Body of pancreas (tissue), 4 donors: ENCODE measurements at regions not wholly inside any gene's neighbourhood (a gene's known extent, or its start where the extent isn't known, plus 50 kb on each side); places are given as distances from the start of the nearest gene placed in this dataset.

Experiments
- ATAC-seq: fragments of 150-250 bp; one replicate; pipeline ENCODE4 v1.9.1; 2016
- DNase-seq, 4 donors: peaks; one replicate each; pipeline ENCODE4 v3.0.0-alpha.2; 2019
- H3K27ac ChIP-seq, 4 donors: fragments of 200-600 bp; sonication (generic); 1 replicate in 3 of 4; 2 replicates in 1 of 4; pipeline versions ENCODE4 v1.5.1 to v1.6.1; 2016 to 2019; ENCODE audit warnings: mild to moderate bottlenecking in 1 of 4, mixed read lengths in 1 of 4, moderate library complexity in 1 of 4
- H3K27me3 ChIP-seq, 2 donors: fragments of 200-600 bp; sonication (generic); one replicate each; pipeline ENCODE4 v1.6.0; 2016; ENCODE audit warnings: mild to moderate bottlenecking in 1 of 2
- H3K36me3 ChIP-seq, 2 donors: fragments of 200-600 bp; sonication (generic); replicated peaks in 1 of 2; 2 replicates each; pipeline ENCODE4 v1.5.1; 2016; ENCODE audit warnings: low read depth in 2 of 2; ENCODE audit not compliant: insufficient read depth in 1 of 2
- H3K4me1 ChIP-seq: fragments of 200-600 bp; sonication (generic); one replicate; pipeline ENCODE4 v1.6.0; 2016
- H3K4me3 ChIP-seq, 2 donors: fragments of 200-600 bp; sonication (generic); 1 replicate in 1 of 2; 2 replicates in 1 of 2; pipeline ENCODE4 v1.5.1; 2016 to 2019
- H3K9me3 ChIP-seq, 3 donors: fragments of 200-600 bp; sonication (generic); 1 replicate in 2 of 3; 2 replicates in 1 of 3; pipeline ENCODE4 v1.5.1; 2016
- CTCF ChIP-seq, 7 experiments: fragments of 450-650 bp in 4 of 7; fragments of 200-600 bp in 3 of 7; sonication (generic) in 3 of 7; IDR thresholded peaks; one replicate each; pipeline ENCODE4 v1.5.1; 2016 to 2019; ENCODE audit warnings: antibody characterized with exemption in 7 of 7
- POLR2A ChIP-seq, 3 donors: fragments of 450-650 bp; IDR thresholded peaks; one replicate each; pipeline ENCODE4 v1.6.1; 2016; ENCODE audit warnings: antibody characterized with exemption in 3 of 3, mild to moderate bottlenecking in 2 of 3
- WGBS, 2 donors: methylation state at CpG; one replicate each; pipeline ENCODE4 v1.1.5; 2017; 5-methylcytosine and 5-hydroxymethylcytosine counted together
- intact Hi-C: fragments of 100-400 bp; cut with DNase I; formaldehyde crosslinking; loops from one replicate; pipeline ENCODE4 v1.15.1; 2023

- intact Hi-C loops = no loop called here
- TF ChIP-seq CTCF (IDR thresholded peaks at IDR 0.05) (no peak), POLR2A (IDR thresholded peaks at IDR 0.05) (no peak)
- no peak for DNase-seq
Observed at GRCh38 chr13:37501187-37501586, 97.4 kb downstream of the POSTN start.

GRCh38 chr13:37495046-37495445 is 103.5 kb downstream of the POSTN start:
- 21 to 28% methylated on average over 1 of the region's 1 CpG for WGBS, 2 donors
- no peak for TF ChIP-seq POLR2A (IDR thresholded peaks at IDR 0.05)
- no peak for TF ChIP-seq CTCF (IDR thresholded peaks at IDR 0.05)
- DNase-seq = no peak
- intact Hi-C loops = no loop called here
- H3K27me3 ChIP-seq = no peaks in the 10 kb centered on the region
- no peak overlapping the region for H3K4me3 ChIP-seq
- H3K36me3 ChIP-seq = no peaks in the 10 kb centered on the region
- H3K9me3 ChIP-seq = no peaks in the 10 kb centered on the region
- ATAC-seq = peak; percentile 53
- H3K4me1 ChIP-seq = no peaks in the 10 kb centered on the region
- H3K27ac ChIP-seq = no peak overlapping the region

More at GRCh38 chr13:37501187-37501586, 97.4 kb downstream of the POSTN start:
- WGBS, 2 donors = 71 to 74% methylated on average over 2 of the region's 2 CpGs
- no peak for ATAC-seq
- H3K27ac ChIP-seq = no peak overlapping the region
- no peaks in the 10 kb centered on the region for H3K9me3 ChIP-seq
- no peaks in the 10 kb centered on the region for H3K27me3 ChIP-seq
- H3K36me3 ChIP-seq = no peaks in the 10 kb centered on the region
- H3K4me3 ChIP-seq = no peak overlapping the region
- no peaks in the 10 kb centered on the region for H3K4me1 ChIP-seq

- no peak for TF ChIP-seq CTCF (IDR thresholded peaks at IDR 0.05)
- TF ChIP-seq POLR2A (IDR thresholded peaks at IDR 0.05) = no peak
- Histone ChIP-seq H3K27ac (no peak overlapping the region), H3K27me3 (no peaks in the 10 kb centered on the region), H3K9me3 (no peaks in the 10 kb centered on the region), H3K4me1 (no peaks in the 10 kb centered on the region), H3K36me3 (no peaks in the 10 kb centered on the region), H3K4me3 (no peak overlapping the region)
- no peak for ATAC-seq
- intact Hi-C loops = no loop called here
- WGBS, 2 donors = 74 to 81% methylated on average over 3 of the region's 3 CpGs
- DNase-seq = no peak
Observed at GRCh38 chr13:37493775-37494174, 104.8 kb downstream of the POSTN start.

GRCh38 chr13:37492741-37493514 is 105.6 kb downstream of the POSTN start:
- H3K27me3 ChIP-seq = no peaks in the 10 kb centered on the region
- no peaks in the 10 kb centered on the region for H3K36me3 ChIP-seq
- no peaks in the 10 kb centered on the region for H3K9me3 ChIP-seq
- H3K27ac ChIP-seq = no peak overlapping the region
- 41 to 43% methylated on average over 3 of the region's 3 CpGs for WGBS, 2 donors
- no peak for DNase-seq
- no peak overlapping the region for H3K4me3 ChIP-seq
- TF ChIP-seq CTCF (IDR thresholded peaks at IDR 0.05) (no peak), POLR2A (IDR thresholded peaks at IDR 0.05) (no peak)
- no peaks in the 10 kb centered on the region for H3K4me1 ChIP-seq
- intact Hi-C loops = no loop called here
- ATAC-seq = no peak

- no peak overlapping the region for H3K27ac ChIP-seq
- intact Hi-C loops = no loop called here
Observed at GRCh38 chr13:37492075-37492474, 106.5 kb downstream of the POSTN start.

More at GRCh38 chr13:37492075-37492474, 106.5 kb downstream of the POSTN start:
- no peaks in the 10 kb centered on the region for H3K27me3 ChIP-seq
- no peaks in the 10 kb centered on the region for H3K36me3 ChIP-seq
- no peaks in the 10 kb centered on the region for H3K9me3 ChIP-seq
- no peak overlapping the region for H3K4me3 ChIP-seq
- TF ChIP-seq POLR2A (IDR thresholded peaks at IDR 0.05) (no peak), CTCF (IDR thresholded peaks at IDR 0.05) (no peak)
- DNase-seq (no peak), ATAC-seq (no peak)
- H3K4me1 ChIP-seq = no peaks in the 10 kb centered on the region
